ENCODE measurements at regions not wholly inside any gene's neighbourhood (a gene's known extent, or its start where the extent isn't known, plus 50 kb on each side); places are given as distances from the start of the nearest gene placed in this dataset.

GRCh38 chr4:108399610-108400265, 220.6 kb upstream of the RPL34 start:
- DNase-seq: no peak

- DNase-seq: no peak
These were observed 221.5 kb upstream of the RPL34 start for GRCh38 chr4:108398836-108399235.

- DNase-seq: no peak
These were observed 222.1 kb upstream of the RPL34 start for GRCh38 chr4:108398316-108398715.

- DNase-seq: no peak
These were observed 222.5 kb upstream of the RPL34 start for GRCh38 chr4:108397850-108398249.

GRCh38 chr4:108396900-108397497, 223.4 kb upstream of the RPL34 start:
- DNase-seq: no peak

GRCh38 chr4:108395786-108396185, 224.6 kb upstream of the RPL34 start:
- no peak for DNase-seq

- DNase-seq: no peak
These were observed 225.2 kb upstream of the LEF1 start for GRCh38 chr4:108393890-108394472.

- DNase-seq: no peak
These were observed 223.1 kb upstream of the LEF1 start for GRCh38 chr4:108391701-108392455.

- DNase-seq: no peak
These were observed 216.3 kb upstream of the LEF1 start for GRCh38 chr4:108385076-108385475.

- no peak for DNase-seq
These were observed 215.8 kb upstream of the LEF1 start for GRCh38 chr4:108384544-108384943.

- DNase-seq: no peak
These were observed 214.4 kb upstream of the LEF1 start for GRCh38 chr4:108383157-108383556.

GRCh38 chr4:108382751-108383150, 214.0 kb upstream of the LEF1 start:
- no peak for DNase-seq

- no peak for DNase-seq
These were observed 209.4 kb upstream of the LEF1 start for GRCh38 chr4:108378164-108378563.

- no peak for DNase-seq
These were observed 208.3 kb upstream of the LEF1 start for GRCh38 chr4:108377021-108377420.

GRCh38 chr4:108375434-108375833, 206.7 kb upstream of the LEF1 start:
- DNase-seq: no peak

GRCh38 chr4:108372681-108373080, 203.9 kb upstream of the LEF1 start:
- no peak for DNase-seq

GRCh38 chr4:108371282-108371681, 202.6 kb upstream of the LEF1 start:
- no peak for DNase-seq

- no peak for DNase-seq
These were observed 201.8 kb upstream of the LEF1 start for GRCh38 chr4:108370291-108371141.

- DNase-seq: no peak
These were observed 200.4 kb upstream of the LEF1 start for GRCh38 chr4:108369035-108369655.

GRCh38 chr4:108367751-108368150, 199.0 kb upstream of the LEF1 start:
- DNase-seq: no peak

GRCh38 chr4:108366716-108367115, 198.0 kb upstream of the LEF1 start:
- no peak for DNase-seq

Data from right lung (tissue), 2 donors.